Activated T-cell treated with anti-CD3 and anti-CD28 coated beads, Interleukin-2, amount 50 U/mL, for 4 hours (primary cell): ENCODE measurements at regions not wholly inside any gene's neighbourhood (a gene's known extent, or its start where the extent isn't known, plus 50 kb on each side); places are given as distances from the start of the nearest gene placed in this dataset.

Source experiments
- ATAC-seq, 2 donors: fragments of 200-7000 bp; cut with Tn5 transposase; one replicate each; pipeline ENCODE4 v1.10.0; 2021
- DNase-seq: peaks from one replicate; pipeline ENCODE4 v3.0.0-alpha.2; 2020
- H3K27me3 Mint-ChIP-seq: one replicate; pipeline ENCODE4 v1.8.0; 2021; ENCODE audit warnings: low read depth, mixed read lengths
- H3K36me3 Mint-ChIP-seq: one replicate; pipeline ENCODE4 v1.8.0; 2022; ENCODE audit warnings: mixed read lengths; ENCODE audit not compliant: insufficient read depth
- H3K4me1 Mint-ChIP-seq: one replicate; pipeline ENCODE4 v1.8.0; 2021; ENCODE audit warnings: low read depth, mixed read lengths
- H3K4me3 Mint-ChIP-seq: one replicate; pipeline ENCODE4 v1.8.0; 2021; ENCODE audit warnings: mild to moderate bottlenecking, moderate library complexity, mixed read lengths
- H3K9me3 Mint-ChIP-seq: one replicate; pipeline ENCODE4 v1.8.0; 2021; ENCODE audit warnings: mixed read lengths

GRCh38 chr3:156605686-156606605 lies 51.0 kb upstream of the SSR3 start:
- ATAC-seq (no peak), DNase-seq (no peak)
- Mint-ChIP-seq H3K9me3 (no peaks in the 10 kb centered on the region), H3K36me3 (no peaks in the 10 kb centered on the region), H3K27me3 (peaks cover 11% of the 10 kb centered on the region), H3K4me1 (peaks cover 6% of the 10 kb centered on the region), H3K4me3 (peak overlapping the region; percentile 67)

GRCh38 chr3:156604642-156605144 lies 49.8 kb upstream of the SSR3 start:
- H3K27me3 Mint-ChIP-seq = peaks cover 8% of the 10 kb centered on the region
- H3K4me3 Mint-ChIP-seq = no peak overlapping the region
- ATAC-seq = no peak
- no peak for DNase-seq
- no peaks in the 10 kb centered on the region for H3K9me3 Mint-ChIP-seq
- H3K36me3 Mint-ChIP-seq = no peaks in the 10 kb centered on the region
- H3K4me1 Mint-ChIP-seq = peaks cover 6% of the 10 kb centered on the region
